Activated naive CD8-positive, alpha-beta T cell treated with anti-CD3 and anti-CD28 coated beads, Interleukin-2, amount 10 ng/mL, durations not matched to agents 7 days and 5 days (primary cell): ENCODE measurements at regions not wholly inside any gene's neighbourhood (a gene's known extent, or its start where the extent isn't known, plus 50 kb on each side); places are given as distances from the start of the nearest gene placed in this dataset.
"Not testable (repeated sequence)": the region's sequence is repeated elsewhere in the genome, so short reads cannot be mapped to it uniquely, and the experiment has no call there.

Source experiments
- ATAC-seq: fragments of 150-1000 bp; cut with Tn5 transposase; one replicate; pipeline ENCODE4 v1.10.0; 2021; ENCODE audit warnings: low read depth, moderate library complexity
- POLR2A ChIA-PET: fragments of 350-600 bp; sonication (Branson Sonifier 250); formaldehyde crosslinking; loops from one replicate; lab custom pipeline; 2021; ENCODE audit warnings: antibody characterized with exemption; lab: Charles Lee
- DNase-seq: peaks from one replicate; pipeline ENCODE4 v3.0.0; 2021
- H3K27ac Mint-ChIP-seq: one replicate; pipeline ENCODE4 v1.8.0; 2022; ENCODE audit warnings: mild to moderate bottlenecking, mixed read lengths
- H3K27me3 Mint-ChIP-seq: one replicate; pipeline ENCODE4 v1.8.0; 2022; ENCODE audit warnings: mild to moderate bottlenecking, moderate library complexity, mixed read lengths
- H3K36me3 Mint-ChIP-seq: one replicate; pipeline ENCODE4 v1.8.0; 2021; ENCODE audit warnings: mild to moderate bottlenecking, mixed read lengths
- H3K4me1 Mint-ChIP-seq: one replicate; pipeline ENCODE4 v1.8.0; 2021; ENCODE audit warnings: mixed read lengths
- H3K4me3 Mint-ChIP-seq: one replicate; pipeline ENCODE4 v1.8.0; 2022; ENCODE audit warnings: mild to moderate bottlenecking, moderate library complexity, mixed read lengths
- H3K9me3 Mint-ChIP-seq: one replicate; pipeline ENCODE4 v1.8.0; 2021; ENCODE audit warnings: mixed read lengths

DNA sequence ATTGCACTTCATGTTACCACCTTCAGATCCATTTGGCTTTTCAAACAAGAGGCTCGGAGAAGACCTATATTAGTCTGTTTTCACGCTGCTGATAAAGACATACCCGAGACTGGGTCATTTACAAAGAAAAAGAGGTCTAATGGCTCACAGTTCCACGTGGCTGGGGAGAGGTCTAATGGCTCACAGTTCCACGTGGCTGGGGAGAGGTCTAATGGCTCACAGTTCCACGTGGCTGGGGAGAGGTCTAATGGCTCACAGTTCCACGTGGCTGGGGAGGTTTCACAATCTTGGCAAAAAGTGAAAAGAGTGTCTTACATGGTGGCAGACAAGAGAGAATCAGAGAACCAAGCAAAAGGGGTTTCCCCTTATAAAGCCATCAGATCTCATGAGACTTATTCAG, 268.0 kb downstream of the C16orf95 start:
- H3K27me3 Mint-ChIP-seq: peaks cover 10% of the 10 kb centered on the region
- ATAC-seq, POLR2A ChIA-PET, H3K27ac Mint-ChIP-seq, H3K36me3 Mint-ChIP-seq, H3K4me1 Mint-ChIP-seq, DNase-seq, H3K9me3 Mint-ChIP-seq, H3K4me3 Mint-ChIP-seq: not testable (repeated sequence)

DNA sequence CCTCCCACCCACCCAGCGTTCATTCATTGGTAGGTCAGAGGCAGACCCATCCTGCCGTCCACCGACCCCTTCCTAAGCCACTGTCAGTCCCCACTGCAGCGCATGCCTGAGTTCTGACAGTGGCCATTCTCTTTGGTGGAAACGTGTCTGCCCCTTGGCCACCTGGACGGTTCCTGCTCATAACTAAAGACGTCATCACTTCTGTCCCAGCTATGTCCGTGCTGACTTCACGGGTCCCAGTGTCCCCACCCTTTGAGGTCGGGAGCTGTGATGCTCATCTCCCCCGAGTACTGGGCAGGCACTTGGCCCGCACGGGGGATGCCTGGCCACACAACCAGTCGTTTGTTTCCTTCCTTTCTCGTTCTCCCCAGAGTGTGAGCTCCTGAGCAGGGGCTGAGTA, 267.1 kb downstream of the C16orf95 start:
- Mint-ChIP-seq H3K36me3 (no peaks in the 10 kb centered on the region), H3K9me3 (no peaks in the 10 kb centered on the region), H3K4me1 (no peaks in the 10 kb centered on the region), H3K4me3 (no peak overlapping the region), H3K27me3 (peaks cover 12% of the 10 kb centered on the region), H3K27ac (no peak overlapping the region)
- no peak for DNase-seq
- no peak for ATAC-seq
- POLR2A ChIA-PET: no interaction called here

DNA sequence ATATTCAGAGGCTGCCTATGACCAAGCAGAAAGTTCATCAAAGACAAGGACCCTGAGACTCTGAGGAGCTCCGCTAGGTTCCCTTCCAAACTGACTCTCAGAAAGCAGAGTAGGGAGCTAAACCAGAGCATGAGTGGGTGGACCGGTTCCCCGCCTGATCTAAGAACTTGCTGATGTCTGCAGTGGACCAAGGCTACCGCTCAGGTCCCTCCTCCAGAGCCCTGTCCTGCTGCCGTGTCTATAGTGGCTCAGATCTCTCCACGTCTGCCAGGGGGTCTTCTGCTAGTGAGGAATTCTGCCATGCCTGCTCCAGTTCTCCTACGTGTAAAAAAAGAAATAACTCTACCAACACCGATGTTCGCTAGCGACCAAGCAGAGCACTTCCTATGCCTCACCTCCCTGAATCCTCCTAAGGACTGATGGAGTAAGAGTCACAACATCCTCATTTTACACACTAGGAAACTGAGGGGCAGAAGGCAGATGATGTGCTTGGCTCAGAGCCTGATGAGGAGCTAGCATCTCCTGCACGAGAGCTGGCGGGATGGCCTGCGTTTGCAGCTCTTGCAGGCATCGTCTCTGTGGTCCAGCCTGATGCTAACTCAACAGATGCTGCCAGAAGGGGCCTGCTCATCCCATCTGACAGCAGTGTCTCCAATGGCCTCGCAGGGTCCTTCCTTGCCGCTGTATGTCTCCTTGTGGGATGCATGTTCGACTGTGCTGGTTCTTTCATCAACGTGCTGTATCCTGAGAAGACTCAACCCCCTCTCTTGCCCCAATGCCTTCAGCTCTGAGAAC, 265.5 kb downstream of the C16orf95 start:
- Mint-ChIP-seq H3K4me1 (no peaks in the 10 kb centered on the region), H3K4me3 (no peak overlapping the region), H3K27me3 (peaks cover 12% of the 10 kb centered on the region), H3K9me3 (no peaks in the 10 kb centered on the region), H3K36me3 (no peaks in the 10 kb centered on the region), H3K27ac (no peak overlapping the region)
- DNase-seq (no peak), ATAC-seq (no peak)
- POLR2A ChIA-PET: no interaction called here

DNA sequence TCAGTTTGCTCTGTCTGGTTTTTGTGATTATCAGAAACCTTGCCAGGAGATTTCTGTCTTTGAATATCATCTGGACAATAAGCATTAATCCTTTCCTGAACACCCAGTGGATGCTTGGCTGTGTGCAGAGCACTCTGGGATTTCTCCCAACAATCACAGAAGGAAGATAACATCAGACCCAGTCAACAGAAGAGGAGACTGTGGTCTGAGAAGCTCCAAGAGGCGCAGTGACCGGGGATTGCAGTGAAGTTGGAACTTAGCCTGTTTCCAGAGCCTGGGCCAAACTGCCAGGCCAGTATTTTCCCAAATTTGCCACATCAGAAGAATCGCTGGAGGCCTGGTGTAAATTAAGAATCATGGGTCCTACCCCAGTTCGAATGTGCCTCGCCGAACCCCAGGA, 264.7 kb downstream of the C16orf95 start:
- DNase-seq (no peak), ATAC-seq (no peak)
- Mint-ChIP-seq H3K4me1 (no peaks in the 10 kb centered on the region), H3K4me3 (no peak overlapping the region), H3K9me3 (no peaks in the 10 kb centered on the region), H3K27ac (no peak overlapping the region), H3K36me3 (no peaks in the 10 kb centered on the region), H3K27me3 (peaks cover 12% of the 10 kb centered on the region)
- POLR2A ChIA-PET: no interaction called here

DNA sequence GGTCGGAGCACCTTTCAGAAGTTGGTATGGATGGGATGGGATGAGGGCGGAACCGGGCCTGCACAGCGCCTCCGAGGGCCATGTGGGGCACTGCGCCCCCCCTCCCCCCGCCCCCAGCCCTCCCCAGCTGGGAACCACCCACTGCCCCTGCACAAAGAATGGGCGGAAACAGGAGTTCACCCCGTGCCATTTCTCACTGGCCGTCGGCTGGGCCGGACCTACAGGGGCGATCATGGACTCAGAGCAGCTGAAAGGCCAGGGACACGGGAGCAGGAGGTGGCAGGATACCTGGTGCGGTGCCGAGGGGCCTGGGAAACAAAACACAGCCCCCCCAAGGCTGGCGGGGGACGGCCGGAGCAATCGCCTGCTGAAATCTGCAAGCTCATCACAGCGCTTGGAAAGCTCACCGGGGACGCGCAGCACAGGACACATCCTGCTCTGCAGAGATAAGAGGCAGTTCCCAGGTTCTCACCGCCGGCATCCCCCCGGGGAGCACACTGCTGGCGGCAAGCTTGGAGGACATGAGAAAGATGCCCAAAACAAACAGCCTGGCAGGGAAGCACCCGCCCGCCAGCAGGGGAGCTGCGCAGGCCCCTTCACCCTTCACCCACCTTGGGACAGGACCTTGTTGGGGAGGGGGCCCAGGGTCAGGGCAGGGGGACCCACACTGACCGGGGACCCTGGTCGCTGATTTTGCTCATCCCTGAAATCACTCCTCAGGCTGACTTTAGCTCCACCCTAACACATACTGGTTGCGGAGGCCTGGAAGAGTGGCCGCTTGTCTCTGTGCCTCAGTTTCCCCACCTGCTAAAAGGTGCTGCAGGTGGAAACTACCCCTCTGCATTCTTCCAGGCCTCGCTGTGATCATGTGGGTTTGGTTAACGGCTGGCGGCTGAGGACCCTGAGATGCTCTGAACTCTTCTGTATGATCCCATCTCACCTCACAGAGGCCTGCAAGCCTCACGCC, 263.9 kb downstream of the C16orf95 start:
- no peaks in the 10 kb centered on the region for H3K9me3 Mint-ChIP-seq
- no peak overlapping the region for H3K27ac Mint-ChIP-seq
- H3K4me3 Mint-ChIP-seq: no peak overlapping the region
- peaks cover 12% of the 10 kb centered on the region for H3K27me3 Mint-ChIP-seq
- no peaks in the 10 kb centered on the region for H3K36me3 Mint-ChIP-seq
- POLR2A ChIA-PET: no interaction called here
- ATAC-seq: no peak
- no peak for DNase-seq
- no peaks in the 10 kb centered on the region for H3K4me1 Mint-ChIP-seq

DNA sequence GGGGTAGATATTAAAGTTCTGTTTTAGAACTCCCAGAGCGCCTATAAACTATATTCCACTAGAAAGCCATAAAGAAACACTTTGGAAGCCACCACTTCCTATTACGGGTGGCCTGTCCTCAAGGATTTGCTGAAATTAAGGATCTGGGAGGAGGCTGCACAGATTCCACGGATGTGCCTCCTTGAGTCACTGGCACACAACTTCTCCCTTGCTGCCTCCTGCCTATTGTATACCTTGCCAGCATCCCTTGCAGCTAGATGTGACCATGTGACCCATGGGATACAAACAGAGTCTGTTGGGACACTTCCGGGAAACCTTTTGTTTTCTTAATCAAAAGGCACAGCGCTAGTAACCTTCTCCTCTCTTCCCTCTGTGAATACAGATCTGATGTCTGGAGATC, 263.0 kb downstream of the C16orf95 start:
- Mint-ChIP-seq H3K36me3 (no peaks in the 10 kb centered on the region), H3K4me1 (no peaks in the 10 kb centered on the region), H3K27ac (no peak overlapping the region), H3K4me3 (no peak overlapping the region), H3K9me3 (no peaks in the 10 kb centered on the region), H3K27me3 (peaks cover 12% of the 10 kb centered on the region)
- DNase-seq (no peak), ATAC-seq (no peak)
- POLR2A ChIA-PET: no interaction called here

DNA sequence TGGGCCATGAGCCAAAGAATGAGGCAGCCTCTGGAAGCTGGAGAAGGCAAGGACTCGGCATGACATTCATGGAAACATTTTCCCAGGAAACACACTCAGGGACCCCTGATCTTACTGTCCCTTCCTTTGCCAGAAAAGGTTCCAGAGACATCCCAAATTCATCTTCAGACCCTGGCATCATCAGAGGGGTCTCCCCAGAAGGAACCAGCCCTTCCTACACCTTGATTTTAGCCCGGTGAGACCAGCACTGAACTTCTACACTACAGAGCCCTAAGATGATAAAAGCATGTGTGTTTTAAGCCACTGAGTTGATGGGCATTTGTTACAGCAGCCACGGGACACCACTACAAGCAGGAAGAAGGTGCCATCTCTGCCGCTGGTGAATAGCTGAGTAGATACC, 262.3 kb downstream of the C16orf95 start:
- DNase-seq (no peak), ATAC-seq (no peak)
- Mint-ChIP-seq H3K9me3 (no peaks in the 10 kb centered on the region), H3K4me1 (no peaks in the 10 kb centered on the region), H3K36me3 (no peaks in the 10 kb centered on the region), H3K27me3 (peaks cover 12% of the 10 kb centered on the region), H3K4me3 (no peak overlapping the region), H3K27ac (no peak overlapping the region)
- POLR2A ChIA-PET: no interaction called here

DNA sequence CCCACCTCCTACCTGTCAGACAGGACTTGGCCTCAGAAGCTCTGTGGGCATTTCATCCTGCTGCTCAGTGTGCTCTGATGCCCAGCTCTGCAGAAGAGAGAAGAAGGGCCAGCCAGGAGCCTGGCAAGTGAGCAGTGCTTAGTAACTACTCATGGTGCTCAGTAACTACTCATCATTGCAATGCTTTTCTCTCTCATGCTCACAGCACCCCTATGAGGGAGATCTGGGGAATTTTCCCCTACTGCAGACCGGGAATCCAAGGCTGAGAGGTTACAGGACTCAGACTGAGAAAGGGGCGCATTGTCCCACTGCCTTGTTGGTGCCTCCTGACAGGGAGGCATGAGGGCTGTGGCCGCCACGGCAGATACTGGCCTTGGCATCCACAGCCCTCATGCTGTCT, 261.1 kb downstream of the C16orf95 start:
- Mint-ChIP-seq H3K36me3 (no peaks in the 10 kb centered on the region), H3K9me3 (no peaks in the 10 kb centered on the region), H3K27ac (no peak overlapping the region), H3K4me1 (no peaks in the 10 kb centered on the region), H3K4me3 (no peak overlapping the region), H3K27me3 (peaks cover 21% of the 10 kb centered on the region)
- no peak for ATAC-seq
- DNase-seq: no peak
- POLR2A ChIA-PET: no interaction called here

DNA sequence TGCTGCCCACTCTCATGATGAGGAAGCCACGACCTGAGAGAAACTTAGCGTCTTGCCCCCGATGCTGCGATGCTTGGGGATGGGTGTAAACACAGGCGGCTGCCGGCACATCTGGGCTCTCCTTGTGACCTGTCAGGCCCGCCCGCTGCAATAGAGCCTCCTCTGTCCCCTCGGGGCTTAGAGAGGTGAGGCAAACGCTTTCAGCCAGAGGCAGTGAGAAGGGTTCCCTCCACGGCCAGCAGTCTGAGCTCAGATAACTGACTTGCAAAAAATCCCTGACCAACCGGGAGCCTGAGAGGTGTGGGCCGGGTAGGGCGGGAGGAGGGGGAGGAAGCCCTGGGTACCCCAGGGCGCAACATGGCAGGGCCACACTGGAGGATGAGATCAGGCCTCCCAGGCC, 260.6 kb downstream of the C16orf95 start:
- Mint-ChIP-seq H3K27me3 (peaks cover 24% of the 10 kb centered on the region), H3K27ac (no peak overlapping the region), H3K4me1 (no peaks in the 10 kb centered on the region), H3K36me3 (no peaks in the 10 kb centered on the region), H3K4me3 (no peak overlapping the region), H3K9me3 (no peaks in the 10 kb centered on the region)
- no peak for DNase-seq
- POLR2A ChIA-PET: no interaction called here
- ATAC-seq: no peak

DNA sequence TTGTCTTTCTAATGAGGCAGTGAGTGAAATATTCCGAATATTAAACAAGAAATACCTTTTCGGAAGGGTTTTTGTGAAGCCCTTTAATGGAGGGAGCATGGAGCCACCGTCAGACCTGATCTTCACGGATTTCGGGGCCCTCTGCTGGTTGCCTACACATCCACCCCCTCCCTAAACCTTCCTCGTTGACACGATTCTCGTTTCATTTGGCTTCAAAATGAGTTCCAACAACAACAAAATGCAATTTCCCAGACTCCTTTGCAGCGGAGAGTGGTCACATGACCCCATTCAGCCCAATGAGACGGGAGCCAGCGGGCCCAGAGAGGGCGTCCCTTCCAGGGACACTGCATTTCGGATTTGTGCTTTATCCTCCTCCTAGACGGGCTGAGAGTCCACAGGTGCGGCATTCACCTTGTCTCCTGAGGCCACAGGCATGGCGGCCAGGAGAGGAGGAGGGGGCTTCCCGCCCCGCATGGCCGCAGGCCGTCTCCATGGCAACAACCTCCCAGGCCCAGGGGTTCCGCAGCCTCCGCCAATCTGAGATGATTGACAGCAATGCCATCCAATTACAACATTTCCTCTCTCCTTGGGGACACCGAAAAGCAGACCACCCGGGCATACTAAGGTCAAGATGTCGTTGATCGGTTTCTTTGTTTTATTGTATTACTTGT, 259.8 kb downstream of the C16orf95 start:
- no peak for ATAC-seq
- Mint-ChIP-seq H3K4me3 (no peak overlapping the region), H3K27ac (no peak overlapping the region), H3K9me3 (no peaks in the 10 kb centered on the region), H3K27me3 (peaks cover 21% of the 10 kb centered on the region), H3K36me3 (no peaks in the 10 kb centered on the region), H3K4me1 (no peaks in the 10 kb centered on the region)
- no peak for DNase-seq
- POLR2A ChIA-PET: no interaction called here

DNA sequence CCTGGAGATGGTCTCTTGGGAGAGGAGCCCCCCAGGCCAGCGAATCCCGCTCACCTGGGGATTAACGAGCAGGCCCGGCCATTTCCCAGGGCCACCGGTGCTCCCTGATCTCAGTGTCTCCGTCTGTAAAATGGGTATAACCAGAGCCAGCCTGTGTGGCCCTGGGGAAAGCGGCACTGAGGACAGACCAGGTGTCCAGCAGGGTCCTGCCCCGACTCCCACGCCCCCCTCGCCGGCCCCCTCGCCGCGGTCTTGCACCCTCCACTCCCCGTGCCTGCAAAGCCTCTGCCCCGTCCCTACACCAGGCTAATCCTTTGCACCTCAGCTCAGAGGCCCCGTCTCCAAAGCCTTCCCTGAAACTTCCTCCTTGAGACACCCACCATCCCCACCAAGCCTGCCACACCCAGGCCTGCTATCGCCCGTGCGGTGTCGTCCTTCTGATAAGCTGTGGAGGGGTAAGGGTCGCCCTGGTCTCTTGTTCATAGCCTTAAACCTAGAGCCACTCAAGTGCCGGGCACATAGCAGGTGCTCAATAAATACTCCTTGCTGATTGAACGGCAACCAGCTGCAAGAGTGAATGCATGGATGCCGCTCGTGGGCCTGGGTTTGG, 259.1 kb downstream of the C16orf95 start:
- no peaks in the 10 kb centered on the region for H3K4me1 Mint-ChIP-seq
- DNase-seq (no peak), ATAC-seq (no peak)
- H3K27me3 Mint-ChIP-seq: peaks cover 16% of the 10 kb centered on the region
- no peak overlapping the region for H3K4me3 Mint-ChIP-seq
- H3K27ac Mint-ChIP-seq: no peak overlapping the region
- H3K36me3 Mint-ChIP-seq: no peaks in the 10 kb centered on the region
- no peaks in the 10 kb centered on the region for H3K9me3 Mint-ChIP-seq
- POLR2A ChIA-PET: no interaction called here

DNA sequence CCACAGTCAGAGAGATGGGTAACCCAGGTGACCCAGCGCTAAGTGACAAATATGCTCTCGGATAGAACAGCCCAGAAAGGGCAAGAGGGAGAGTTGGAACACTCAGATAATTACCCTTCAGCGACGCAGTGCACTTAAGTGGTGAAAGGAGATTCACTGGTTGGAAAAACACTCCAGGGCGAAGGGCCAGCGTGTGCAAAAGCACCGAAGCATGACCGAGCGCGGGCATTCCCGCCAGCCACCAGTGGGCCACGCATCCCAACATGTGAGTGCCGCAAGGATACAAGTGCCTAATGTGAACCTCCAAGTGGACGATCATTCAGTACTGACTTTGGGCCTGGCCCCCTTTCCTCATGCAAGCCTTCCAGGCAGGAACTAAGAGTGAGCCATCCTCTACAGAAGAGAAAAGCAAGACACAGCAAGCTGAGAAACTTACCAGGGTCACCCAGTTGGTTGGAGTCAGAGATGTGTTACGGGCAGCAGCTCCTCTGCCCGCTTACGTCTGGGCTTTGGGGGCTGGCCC, 258.4 kb downstream of the C16orf95 start:
- Mint-ChIP-seq H3K4me1 (no peaks in the 10 kb centered on the region), H3K9me3 (no peaks in the 10 kb centered on the region), H3K36me3 (no peaks in the 10 kb centered on the region), H3K27me3 (peaks cover 15% of the 10 kb centered on the region), H3K4me3 (no peak overlapping the region), H3K27ac (no peak overlapping the region)
- no peak for DNase-seq
- no peak for ATAC-seq
- POLR2A ChIA-PET: no interaction called here
